ENCODE measurements at regions not wholly inside any gene's neighbourhood (a gene's known extent, or its start where the extent isn't known, plus 50 kb on each side); places are given as distances from the start of the nearest gene placed in this dataset.

- no peaks in the 10 kb centered on the region for H3K27me3 ChIP-seq (ENCODE audit: low read length)
- no peak for TF ChIP-seq CTCF (IDR thresholded peaks at IDR 0.05; ENCODE audit: insufficient read depth, low read length, poor library complexity, severe bottlenecking)
- no peak for TF ChIP-seq EZH2phosphoT487 (conservative IDR thresholded peaks at IDR 0.05; ENCODE audit: low read length)
- H3K36me3 ChIP-seq (ENCODE audit: low read length): no peaks in the 10 kb centered on the region
- H4K20me1 ChIP-seq (ENCODE audit: low read depth, low read length): no peaks in the 10 kb centered on the region
- no peaks in the 10 kb centered on the region for H3K79me2 ChIP-seq (ENCODE audit: insufficient read depth, low read length)
- H2AFZ ChIP-seq (ENCODE audit: low read depth, low read length, severe bottlenecking): no peak overlapping the region
- H3K27ac ChIP-seq (ENCODE audit: low read depth, low read length): no peak overlapping the region
- H3K9ac ChIP-seq (ENCODE audit: low read length): no peak overlapping the region
- H3K9me3 ChIP-seq (ENCODE audit: insufficient read depth, low read length): no peaks in the 10 kb centered on the region
- no peak overlapping the region for H3K4me2 ChIP-seq (ENCODE audit: low read depth, low read length, poor library complexity, severe bottlenecking)
- no peak overlapping the region for H3K4me3 ChIP-seq (ENCODE audit: insufficient read depth, low read length, poor library complexity, severe bottlenecking)
- H3K9me2 ChIP-seq (replicated peaks; ENCODE audit: insufficient read depth, low read length): no peaks in the 10 kb centered on the region
- H3F3A ChIP-seq (ENCODE audit: insufficient read depth): no peaks in the 10 kb centered on the region
These were observed 50.8 kb upstream of the NUDT10 start for GRCh38 chrX:51281758-51282318.

Measured in SU-DHL-6 (cell line).